Right forelimb (tissue), 1 donor: ENCODE measurements at regions not wholly inside any gene's neighbourhood (a gene's known extent, or its start where the extent isn't known, plus 50 kb on each side); places are given as distances from the start of the nearest gene placed in this dataset.
"Not testable (repeated sequence)": the region's sequence is repeated elsewhere in the genome, so short reads cannot be mapped to it uniquely, and the experiment has no call there.

Experiments
- DNase-seq: peaks from one replicate; pipeline ENCODE4 v3.0.0-alpha.2; 2018

DNA sequence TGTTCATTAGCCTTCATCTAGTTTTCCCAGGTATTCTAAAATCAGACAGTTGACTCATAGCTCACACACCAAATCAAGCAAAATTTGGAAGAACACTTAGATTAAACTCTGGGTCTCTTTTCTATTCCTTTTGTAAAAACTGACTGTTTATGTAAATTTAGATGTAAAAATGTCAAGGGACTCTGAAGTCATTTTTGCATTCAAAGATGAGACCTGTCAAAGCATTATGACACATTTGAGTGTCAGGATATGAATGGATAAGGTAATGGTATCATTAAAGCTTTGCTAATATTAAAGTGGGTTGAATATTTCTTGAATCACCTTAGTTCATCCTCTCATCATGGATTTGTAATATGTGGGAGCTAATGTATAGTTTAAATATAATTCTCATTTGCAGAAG lies 348.1 kb upstream of the NRXN1 start:
- no peak for DNase-seq

- DNase-seq = no peak
Observed at GRCh38 chr2:51368250-51368649, 336.3 kb upstream of the NRXN1 start.

GRCh38 chr2:51350100-51350499 lies 318.2 kb upstream of the NRXN1 start:
- DNase-seq = no peak

DNA sequence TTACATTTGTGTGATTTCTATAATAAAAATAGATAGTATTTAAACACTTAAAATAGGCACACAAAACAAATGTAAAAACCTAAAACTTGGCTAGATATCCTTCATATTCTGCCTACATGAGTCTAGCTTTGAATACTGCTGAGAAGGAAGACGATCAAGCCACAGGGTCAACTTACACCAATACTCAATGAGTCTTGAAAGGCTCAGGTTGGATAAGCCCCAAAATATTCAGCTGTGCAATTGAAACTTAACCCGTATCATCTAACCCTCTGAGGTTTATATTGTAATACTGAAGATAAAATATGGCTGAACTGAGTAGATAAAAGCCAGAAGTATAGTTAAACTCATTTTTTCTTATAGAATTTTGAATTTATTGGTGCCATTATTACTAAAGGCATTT lies 313.0 kb upstream of the NRXN1 start:
- no peak for DNase-seq

DNA sequence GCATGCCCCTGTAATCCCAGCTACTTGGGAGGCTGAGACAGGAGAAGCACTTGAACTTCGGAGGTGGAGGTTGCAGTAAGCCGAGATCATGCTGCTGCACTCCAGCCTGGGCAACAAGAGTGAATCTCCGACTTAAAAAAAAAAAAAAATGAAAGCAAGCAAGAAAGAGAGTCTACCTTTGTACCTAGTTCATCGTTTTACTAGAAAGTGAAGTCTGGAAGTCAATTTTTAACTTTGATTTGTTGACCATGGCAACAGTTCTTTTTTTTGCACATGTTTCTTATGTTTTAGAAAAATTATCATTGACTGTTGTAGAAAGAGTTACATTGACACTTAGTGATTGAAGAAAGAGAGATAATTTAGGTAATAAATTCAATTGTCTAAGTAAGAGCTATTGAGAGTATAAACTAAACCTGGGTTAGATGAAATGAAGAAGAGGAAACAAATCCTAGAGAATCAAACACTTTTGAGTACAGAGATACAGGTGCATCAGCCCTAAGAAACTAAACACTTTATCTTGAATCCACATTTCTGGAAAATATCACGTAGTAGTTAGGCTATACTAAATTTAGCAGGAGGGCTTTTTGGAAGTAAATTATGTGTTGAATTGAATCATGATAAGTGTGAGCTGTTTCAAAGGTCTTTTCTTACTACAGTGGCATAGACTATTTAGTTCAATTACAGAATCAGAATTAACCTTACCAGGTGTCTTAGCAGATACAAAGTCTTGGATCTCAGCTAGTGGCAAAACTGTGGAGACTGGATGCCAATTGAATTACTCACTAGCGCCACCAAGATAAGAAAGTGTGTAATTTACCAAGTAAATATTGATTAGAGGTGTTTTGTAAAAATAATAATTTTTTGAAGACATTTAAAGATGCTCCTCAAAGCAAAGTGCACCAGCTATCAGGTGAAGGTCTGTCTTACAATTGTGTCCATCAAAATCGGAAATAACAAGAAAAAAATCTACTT lies 303.4 kb upstream of the NRXN1 start:
- no peak for DNase-seq

DNA sequence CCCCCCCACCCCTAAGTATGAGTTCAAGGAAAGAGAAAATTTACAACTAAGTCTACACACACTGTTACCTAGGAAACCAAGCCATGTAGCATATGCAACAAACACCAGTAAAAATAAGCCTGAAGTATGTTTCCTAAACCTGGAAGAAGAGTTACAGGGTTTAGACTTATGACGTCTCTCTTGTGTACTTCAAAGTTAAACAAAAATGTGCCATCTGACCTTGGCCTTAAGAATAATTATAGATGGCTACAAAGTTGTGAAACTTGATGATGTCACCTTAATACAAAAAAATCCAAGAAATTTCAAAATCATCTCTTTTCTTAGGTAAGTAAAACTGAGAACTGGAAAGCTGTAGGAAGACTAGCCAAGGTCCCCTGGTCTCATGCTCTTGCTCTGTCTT lies 297.6 kb upstream of the NRXN1 start:
- no peak for DNase-seq

GRCh38 chr2:51324051-51324450 lies 292.1 kb upstream of the NRXN1 start:
- no peak for DNase-seq

DNA sequence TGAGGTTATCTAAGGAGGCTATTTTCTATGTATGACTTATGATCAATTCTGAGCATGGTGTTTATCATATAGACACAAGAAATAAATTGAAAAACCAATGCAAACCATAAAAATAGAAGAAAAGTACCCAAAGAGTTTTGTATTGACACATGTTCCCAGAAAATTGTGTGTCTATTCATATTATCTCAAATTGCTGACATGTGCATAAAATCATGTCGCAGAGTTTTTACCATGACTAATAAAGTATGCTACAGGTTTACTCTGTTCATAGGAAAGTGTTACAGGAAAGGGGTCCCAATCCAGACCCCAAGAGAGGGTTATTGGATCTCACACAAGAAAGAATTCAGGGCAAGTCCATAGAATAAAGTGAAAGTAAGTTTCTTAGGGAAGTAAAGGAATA lies 290.7 kb upstream of the NRXN1 start:
- DNase-seq = no peak

DNA sequence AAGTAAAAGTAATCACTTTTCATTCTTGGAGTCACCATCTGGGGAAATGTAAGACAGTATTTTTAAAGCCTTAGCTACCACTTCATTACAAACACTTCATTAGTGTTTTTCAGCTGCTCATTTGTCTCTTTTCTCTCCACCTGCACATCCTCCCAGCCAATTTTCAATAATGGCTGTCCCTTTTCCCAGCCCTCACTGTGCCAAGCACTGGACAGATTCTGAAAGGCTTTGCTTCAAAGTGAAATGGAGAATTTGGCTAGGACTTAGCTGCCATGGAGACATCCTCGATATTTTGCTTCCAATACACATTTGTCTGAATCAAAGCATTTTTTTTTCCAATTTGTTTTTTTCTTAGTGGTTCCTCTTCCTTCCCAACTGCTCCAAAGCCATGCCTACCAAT lies 272.4 kb upstream of the NRXN1 start:
- DNase-seq = peak; percentile 45

DNA sequence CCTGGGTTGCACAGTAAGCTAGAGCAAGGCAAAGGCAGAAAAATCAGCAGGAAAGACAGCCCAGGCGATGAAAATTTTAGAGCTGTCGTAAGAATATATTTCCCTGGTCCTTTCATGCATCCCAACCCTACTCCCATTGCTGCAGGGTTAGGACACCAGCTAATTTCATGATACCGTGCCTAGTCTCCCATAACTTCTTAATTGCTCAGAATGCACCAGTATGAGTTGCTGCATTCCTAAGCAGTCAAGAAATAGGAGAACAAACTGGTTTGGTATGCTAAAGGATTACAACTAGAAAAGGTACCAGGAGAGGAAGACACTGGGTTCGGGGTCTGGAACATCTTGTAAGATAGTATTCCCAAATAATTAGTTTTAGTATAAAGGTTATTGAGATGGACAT lies 269.4 kb upstream of the NRXN1 start:
- no peak for DNase-seq

- no peak for DNase-seq
Observed at GRCh38 chr2:51299370-51299769, 267.4 kb upstream of the NRXN1 start.

DNA sequence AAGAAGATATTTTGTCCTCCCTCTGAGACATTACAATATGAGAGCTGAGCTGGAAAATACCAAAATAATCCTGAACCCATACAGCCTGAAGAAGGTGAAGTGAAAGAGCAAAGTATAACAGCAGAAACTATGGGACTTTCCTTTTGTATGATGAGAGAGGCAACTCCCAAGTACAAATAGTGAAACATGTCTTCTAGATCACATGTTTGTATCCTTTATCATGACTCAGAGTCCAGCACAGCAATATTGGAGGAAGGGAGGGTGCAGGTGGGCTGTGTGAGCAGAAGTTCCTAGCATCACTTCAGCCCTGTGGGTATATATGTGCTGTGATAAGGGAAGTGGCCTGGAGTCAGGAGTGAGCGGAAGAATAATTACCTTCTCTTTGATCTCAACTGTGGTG lies 265.6 kb upstream of the NRXN1 start:
- no peak for DNase-seq

GRCh38 chr2:51293566-51294200 lies 261.8 kb upstream of the NRXN1 start:
- DNase-seq = no peak

- DNase-seq = no peak
Observed at GRCh38 chr2:51291762-51292551, 260.0 kb upstream of the NRXN1 start.

- no peak for DNase-seq
Observed at GRCh38 chr2:51290725-51291124, 258.8 kb upstream of the NRXN1 start.

DNA sequence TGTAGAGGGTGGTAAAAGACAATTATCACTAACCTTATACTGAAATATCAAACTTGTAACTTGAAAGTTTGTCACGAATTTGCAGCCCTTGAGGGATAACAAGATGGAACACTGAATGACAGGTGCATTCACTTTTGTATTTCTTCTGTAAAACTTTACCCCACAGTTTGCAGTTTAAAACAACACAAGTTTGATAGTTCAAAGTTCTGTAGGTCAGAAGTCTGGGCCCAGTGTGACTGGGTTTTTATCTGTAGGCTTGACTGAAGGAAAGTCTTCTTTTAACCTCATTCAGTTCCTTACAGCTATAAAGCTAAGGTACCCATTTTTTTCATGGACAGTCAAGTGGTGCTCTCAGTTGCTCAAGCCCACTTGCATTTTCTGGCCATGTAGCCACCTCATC lies 257.1 kb upstream of the NRXN1 start:
- no peak for DNase-seq

DNA sequence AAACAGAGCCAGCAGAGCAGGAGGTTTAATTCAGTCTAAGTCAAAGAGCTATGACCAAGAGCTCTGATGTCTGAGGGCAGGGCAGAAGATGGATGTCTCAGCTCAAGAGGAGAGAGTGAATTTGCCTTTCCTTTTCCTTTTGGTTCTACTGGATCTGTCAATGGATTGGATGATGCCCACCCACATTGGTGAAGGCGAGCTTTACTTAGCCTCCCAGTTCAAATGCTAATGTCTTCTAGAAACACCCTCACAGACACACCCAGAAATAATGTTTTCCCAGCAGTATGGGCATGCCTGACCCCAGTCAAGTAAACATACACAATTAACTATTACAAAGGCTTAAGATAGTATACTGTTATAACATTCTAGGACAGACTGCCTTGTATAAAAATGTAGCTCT lies 236.3 kb upstream of the NRXN1 start:
- DNase-seq = no peak

DNA sequence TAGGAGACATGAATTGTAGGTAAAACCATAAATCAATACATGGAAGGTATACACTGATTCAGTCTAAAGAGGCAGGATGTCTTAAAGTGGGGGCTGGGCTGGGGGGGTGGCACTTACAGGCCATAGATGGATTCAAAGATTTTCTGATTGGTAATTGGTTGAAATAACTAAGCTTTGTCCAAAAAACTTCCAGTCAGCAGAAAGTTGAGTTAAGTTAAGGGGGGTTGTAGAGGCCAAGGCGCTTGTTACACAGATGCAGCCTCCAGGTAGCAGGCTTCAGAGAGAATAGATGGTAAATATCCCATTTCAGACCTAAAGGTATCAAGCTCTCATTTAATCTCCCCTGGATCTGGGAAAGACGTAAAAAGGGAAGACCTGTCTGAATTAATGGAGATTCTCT lies 233.6 kb upstream of the NRXN1 start:
- DNase-seq = no peak

- DNase-seq = no peak
Observed at GRCh38 chr2:51263951-51264350, 232.0 kb upstream of the NRXN1 start.

DNA sequence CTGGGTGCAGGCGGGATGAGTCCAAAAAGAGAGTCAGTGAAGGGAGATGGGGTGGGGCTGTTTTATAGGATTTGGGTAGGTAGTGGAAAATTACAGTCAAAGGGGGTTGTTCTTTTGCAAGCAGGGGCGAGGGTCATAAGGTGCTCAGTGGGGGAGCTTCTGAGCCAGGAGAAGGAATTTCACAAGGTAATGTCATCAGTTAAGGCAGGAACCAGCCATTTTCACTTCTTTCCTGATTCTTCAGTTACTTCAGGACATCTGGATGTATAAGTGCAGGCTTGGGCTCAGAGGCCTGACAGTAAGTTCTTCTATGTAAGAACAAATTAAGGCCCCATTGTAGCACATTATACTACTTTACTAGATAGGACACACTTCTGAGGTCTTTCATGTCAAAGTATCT lies 231.2 kb upstream of the NRXN1 start:
- not testable (repeated sequence) for DNase-seq

GRCh38 chr2:51258301-51258700 lies 226.4 kb upstream of the NRXN1 start:
- no peak for DNase-seq

GRCh38 chr2:51256736-51257135 lies 224.8 kb upstream of the NRXN1 start:
- no peak for DNase-seq

DNA sequence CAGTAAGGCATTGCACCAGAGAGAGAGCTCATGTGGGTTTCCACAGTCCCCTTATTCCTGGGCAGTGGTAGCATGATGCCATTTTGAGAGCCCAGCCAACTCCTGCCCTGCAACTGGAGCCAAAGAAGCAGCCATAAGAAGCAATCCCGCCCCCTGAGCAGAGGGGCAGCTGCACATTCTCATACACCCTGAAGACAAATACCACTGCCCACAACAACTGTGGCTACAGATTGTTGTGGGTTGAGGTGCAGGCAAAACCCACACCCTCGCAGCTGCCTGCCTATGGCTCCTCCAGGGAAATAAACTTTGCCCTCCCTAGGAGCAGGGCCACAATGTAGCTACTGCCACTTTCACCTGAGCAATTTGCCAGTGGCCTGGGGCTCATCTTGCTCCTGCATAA lies 219.4 kb upstream of the NRXN1 start:
- no peak for DNase-seq
